Transverse colon (tissue), 3 donors: ENCODE measurements at regions not wholly inside any gene's neighbourhood (a gene's known extent, or its start where the extent isn't known, plus 50 kb on each side); places are given as distances from the start of the nearest gene placed in this dataset.

Experiments used
- POLR2A ChIP-seq: fragments of 450-650 bp; IDR thresholded peaks from one replicate; pipeline ENCODE4 v1.6.1; 2016; ENCODE audit warnings: antibody characterized with exemption, mild to moderate bottlenecking, moderate library complexity
- TF ChIP-seq, protein P1 (sequence below), 5 experiments: fragments of 200-600 bp in 3 of 5; fragments of 450-650 bp in 2 of 5; sonication (generic) in 3 of 5; IDR thresholded peaks; 1 replicate in 2 of 5; 2 replicates in 3 of 5; pipeline ENCODE4 v1.5.1; 2016 to 2017; ENCODE audit warnings: antibody characterized with exemption in 5 of 5, inconsistent platforms in 3 of 5, mild to moderate bottlenecking in 2 of 5, moderate library complexity in 1 of 5

GRCh38 chr4:111793433-111794091 is 351.7 kb upstream of the FAM241A start:
- no peak for TF ChIP-seq POLR2A
- TF ChIP-seq, protein P1, sequence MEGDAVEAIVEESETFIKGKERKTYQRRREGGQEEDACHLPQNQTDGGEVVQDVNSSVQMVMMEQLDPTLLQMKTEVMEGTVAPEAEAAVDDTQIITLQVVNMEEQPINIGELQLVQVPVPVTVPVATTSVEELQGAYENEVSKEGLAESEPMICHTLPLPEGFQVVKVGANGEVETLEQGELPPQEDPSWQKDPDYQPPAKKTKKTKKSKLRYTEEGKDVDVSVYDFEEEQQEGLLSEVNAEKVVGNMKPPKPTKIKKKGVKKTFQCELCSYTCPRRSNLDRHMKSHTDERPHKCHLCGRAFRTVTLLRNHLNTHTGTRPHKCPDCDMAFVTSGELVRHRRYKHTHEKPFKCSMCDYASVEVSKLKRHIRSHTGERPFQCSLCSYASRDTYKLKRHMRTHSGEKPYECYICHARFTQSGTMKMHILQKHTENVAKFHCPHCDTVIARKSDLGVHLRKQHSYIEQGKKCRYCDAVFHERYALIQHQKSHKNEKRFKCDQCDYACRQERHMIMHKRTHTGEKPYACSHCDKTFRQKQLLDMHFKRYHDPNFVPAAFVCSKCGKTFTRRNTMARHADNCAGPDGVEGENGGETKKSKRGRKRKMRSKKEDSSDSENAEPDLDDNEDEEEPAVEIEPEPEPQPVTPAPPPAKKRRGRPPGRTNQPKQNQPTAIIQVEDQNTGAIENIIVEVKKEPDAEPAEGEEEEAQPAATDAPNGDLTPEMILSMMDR (IDR thresholded peaks at IDR 0.05) = no peak
